Iris pigment epithelial cell (primary cell): ENCODE measurements at regions not wholly inside any gene's neighbourhood (a gene's known extent, or its start where the extent isn't known, plus 50 kb on each side); places are given as distances from the start of the nearest gene placed in this dataset.

Experiments used
- DNase-seq: peaks from one replicate; pipeline ENCODE4 v3.0.0-alpha.2; 2011; ENCODE audit warnings: low read depth

GRCh38 chr2:151032741-151033191 lies 228.9 kb downstream of the RBM43 start:
- DNase-seq, result peak; percentile 88

- DNase-seq, result no peak
These were observed 230.9 kb downstream of the RBM43 start for GRCh38 chr2:151030663-151031230.

DNA sequence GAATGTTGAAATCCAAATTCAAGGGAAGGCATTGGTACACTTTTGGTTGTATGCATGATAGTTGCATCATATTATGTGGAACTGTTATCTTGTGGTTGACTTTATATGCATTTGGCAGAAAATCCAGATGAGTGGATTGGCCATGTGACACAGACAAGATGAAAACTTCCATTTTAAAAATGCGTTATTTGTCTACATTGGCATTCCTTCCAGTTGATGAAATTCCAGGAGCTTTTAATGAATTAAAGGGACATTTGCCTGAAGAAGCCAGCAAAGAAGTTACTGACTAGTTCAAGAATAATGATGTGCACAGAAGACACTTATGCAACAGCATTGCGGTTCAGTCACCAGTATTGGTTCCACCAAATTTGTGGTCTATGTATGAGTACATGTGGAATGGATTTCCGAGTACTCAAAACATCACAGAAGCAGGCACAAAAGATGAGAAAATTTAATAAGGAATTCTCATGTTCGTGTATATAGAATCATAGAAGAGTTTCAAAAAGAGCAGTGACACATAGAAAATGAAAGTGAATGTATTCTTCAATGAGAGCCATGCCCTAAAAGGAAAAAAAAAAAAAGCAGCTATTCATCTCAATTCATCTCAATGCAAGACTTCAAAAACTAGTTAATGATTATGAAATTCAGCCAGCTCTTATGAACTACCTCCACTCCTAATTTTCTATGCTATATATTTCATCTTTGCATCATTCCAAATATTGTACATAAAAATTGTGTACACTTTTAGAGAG lies 232.1 kb downstream of the RBM43 start:
- DNase-seq, result peak; percentile 86

DNA sequence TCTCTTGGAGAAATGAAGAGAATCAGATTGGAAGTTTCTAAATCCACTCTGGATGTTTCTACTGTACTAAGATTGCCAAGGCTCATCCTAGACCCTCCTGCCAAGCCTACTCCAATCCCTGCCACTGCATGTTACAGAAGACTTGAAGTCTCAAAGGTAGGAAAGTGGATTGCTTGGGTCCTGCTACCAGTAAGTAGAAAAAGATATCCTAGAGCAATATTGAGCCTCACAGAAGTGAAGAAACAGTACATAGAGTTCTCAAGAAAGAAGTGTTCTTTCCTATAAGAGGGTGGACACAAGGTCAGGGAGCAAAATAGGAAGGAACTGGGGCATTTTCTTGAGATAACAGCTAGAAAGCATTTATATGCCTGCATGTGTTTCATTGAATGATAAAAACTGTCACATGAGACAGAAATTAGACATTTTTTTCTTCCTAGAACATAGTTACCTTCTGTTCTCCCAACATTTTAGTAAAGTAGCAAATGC lies 232.9 kb downstream of the RBM43 start:
- no peak for DNase-seq

- peak; percentile 35 for DNase-seq
These were observed 234.5 kb downstream of the RBM43 start for GRCh38 chr2:151027151-151027550.

- no peak for DNase-seq
These were observed 235.8 kb downstream of the RBM43 start for GRCh38 chr2:151025816-151026215.

DNA sequence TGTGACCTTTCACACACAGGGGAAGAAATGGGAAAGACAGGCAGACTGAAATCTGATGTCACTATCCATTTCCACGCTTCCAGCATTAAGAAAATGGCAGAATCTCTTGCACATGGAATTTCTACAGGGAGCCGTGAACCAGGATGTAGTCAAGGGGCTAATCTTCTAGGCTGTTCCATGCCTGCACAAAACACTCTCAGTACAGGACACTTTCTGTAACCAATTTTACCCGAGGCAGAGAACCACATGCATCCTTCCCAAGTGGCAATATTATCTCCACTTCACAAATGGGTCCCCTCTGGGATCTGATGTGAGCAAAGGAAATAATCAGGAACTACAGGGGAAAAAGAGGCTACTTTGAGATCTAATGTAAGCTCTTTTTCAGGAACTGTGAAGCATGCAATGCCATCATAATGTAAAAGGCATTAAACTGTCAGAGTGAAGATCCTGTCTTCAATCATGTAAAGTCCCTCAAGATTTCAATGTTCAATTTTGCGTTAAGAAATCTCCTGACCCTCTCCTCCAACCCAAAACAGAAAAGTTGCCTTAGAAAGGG lies 236.9 kb downstream of the RBM43 start:
- DNase-seq, result no peak

- no peak for DNase-seq
These were observed 239.8 kb downstream of the RBM43 start for GRCh38 chr2:151021747-151022452.

DNA sequence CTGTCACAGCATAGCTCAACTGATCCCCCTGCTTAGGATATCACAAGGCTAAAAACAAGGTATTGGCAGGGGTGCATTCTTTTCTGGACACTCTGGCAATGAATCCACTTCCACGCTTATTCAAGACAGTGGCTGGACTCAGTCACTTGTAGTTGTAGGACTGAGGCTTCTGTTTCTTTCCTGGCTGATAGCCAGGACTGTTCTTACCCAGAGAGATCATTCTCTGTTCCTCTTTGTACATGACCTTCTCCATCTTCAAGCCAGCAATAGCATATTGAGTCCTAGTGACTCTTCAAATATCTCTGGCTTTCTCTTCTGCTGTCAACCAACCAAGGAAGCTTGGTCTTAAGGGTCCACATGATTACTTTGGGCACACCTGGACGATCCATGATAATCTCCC lies 241.3 kb downstream of the RBM43 start:
- no peak for DNase-seq

DNA sequence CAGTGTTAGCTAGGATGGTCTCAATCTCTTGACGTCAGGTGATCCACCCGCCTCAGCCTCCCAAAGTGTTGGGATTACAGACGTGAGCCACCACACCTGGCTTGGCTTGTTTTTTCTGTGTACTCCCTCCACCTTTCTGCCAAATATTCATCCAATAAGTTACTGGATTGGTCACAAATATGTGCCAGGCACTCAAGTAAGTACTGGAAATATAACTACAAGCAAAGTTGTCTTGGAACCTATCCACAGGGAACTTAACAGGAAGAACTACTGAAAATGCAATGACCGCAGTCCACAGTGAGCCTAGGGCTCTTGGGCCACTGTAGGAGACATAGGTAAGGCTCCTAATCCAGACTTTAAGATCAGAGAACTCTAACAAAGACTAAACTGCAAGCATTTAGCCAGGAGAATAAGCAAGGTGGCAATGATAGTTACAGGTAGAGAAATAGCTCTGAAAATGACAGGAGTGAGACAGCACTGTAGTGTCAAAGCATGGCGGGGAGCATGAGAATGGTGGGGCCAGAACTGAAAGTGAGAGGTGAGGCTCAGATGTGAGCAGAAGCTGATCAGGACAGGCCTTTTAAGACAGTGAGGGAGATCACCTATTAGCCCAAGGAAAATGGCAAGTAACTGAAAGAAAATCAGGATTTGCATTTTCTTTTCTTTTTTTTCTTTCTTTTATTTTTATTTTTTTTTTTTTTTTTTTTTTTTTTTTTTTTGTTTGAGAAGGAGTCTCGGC lies 252.1 kb downstream of the RBM43 start:
- DNase-seq, result no peak

- no peak for DNase-seq
These were observed 254.3 kb downstream of the RBM43 start for GRCh38 chr2:151007365-151007764.

DNA sequence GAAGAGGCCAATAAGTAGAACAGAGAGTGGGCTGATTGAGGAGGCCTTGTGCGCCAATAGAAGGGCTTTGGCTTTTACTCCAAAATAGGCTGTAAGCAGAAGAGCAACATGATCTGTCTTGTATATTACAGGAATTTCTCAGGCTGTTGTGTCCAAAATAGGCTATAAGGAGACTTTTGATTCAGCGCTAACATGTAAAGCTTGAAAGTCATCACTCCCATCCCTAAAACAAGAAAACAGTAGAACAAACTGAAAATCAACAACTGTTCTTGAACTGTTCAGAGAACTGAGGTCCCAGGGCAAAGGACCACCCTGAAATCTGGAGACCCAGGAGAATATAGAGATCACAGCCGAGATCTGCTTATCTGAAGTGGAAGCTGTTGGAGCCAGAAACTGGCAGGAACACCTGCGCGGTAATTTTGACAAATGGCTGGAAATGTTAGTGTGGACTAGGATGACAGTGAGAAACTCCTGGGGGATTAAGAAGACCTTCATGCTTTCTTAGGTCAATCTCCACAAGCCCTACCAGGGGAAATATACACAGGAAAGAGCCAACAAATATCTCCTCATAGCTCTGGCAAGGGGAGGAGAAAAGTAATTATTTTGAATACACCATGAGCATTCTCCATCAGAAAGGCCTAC lies 258.6 kb downstream of the RBM43 start:
- no peak for DNase-seq

DNA sequence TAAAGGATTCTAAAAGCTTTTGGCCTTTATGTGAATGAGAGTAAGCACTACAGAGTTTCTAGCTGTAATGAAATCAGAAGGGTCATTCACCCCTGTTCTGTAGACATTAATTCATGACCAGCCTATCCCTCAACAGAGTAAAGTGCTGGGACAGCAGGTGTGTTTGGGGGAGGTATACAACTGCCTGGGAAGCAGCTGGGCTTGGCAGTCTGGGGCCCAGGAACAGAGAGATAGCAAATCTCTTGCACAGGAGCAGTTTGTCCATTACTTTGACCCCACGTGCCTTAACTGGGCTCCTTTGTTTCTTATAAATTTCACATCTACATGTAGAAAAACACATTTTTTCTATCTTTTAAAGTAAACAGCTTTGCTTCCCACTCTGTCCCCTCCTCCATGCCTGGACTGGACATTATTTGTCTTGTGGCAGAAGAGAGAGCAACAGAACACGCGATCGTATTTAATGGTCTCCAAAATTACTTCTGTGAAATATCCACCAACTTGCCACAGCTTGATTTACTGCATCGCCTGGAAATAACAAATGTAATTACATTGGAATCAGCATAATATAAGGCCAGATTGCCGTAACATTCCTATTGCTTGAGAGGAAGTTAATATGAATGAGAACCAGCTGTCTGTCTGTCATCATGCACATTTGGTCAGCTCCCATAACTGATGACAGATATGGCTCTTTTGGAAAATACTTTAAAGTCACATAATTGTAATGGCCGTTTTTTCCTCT lies 263.8 kb downstream of the RBM43 start:
- no peak for DNase-seq

DNA sequence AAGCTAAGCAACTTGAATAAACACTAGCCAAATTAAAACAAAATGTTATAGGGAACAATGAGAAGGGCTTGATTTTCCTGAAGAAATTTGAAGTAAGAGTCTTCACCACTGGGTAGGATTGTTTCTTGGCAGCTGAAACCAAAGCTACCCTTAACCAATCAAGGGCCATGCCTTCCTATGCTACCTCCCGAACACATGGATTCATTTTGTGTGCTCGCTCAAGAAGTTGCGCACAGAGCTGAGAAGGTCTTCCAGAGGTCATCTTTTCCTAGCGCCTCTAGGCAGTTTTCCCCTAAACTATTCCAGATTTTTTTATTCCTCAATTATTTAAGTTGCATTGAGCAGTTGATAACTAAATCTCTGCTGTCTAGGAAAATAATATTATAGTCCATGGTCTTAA lies 264.6 kb downstream of the RBM43 start:
- no peak for DNase-seq

GRCh38 chr2:150994076-150994475 lies 267.6 kb downstream of the RBM43 start:
- DNase-seq, result peak; percentile 86

DNA sequence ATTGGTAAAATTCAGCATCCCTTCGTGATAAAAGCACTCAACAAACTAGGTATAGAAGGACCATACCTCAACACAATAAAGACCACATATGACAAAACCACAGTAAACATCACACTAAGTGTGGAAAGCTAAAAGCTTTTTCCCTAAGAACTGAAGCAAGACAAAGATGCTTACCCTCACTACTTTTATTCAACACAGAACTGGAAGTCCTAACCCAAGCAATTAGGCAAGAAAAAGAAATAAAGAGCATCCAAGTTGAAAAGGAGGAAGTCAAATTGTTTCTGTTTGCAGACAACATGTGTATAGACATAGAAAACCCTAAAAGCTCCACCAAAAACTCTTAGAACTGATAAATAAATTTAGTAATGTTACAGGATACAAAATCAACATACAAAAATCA lies 271.7 kb downstream of the RBM43 start:
- no peak for DNase-seq

- DNase-seq, result no peak
These were observed 275.9 kb downstream of the RBM43 start for GRCh38 chr2:150985741-150986140.

GRCh38 chr2:150983314-150983897 lies 278.3 kb downstream of the RBM43 start:
- no peak for DNase-seq

- DNase-seq, result peak; percentile 85
These were observed 279.8 kb downstream of the RBM43 start for GRCh38 chr2:150981826-150982225.

- DNase-seq, result peak; percentile 7
These were observed 283.6 kb downstream of the RBM43 start for GRCh38 chr2:150978053-150978452.
